ENCODE measurements at regions not wholly inside any gene's neighbourhood (a gene's known extent, or its start where the extent isn't known, plus 50 kb on each side); places are given as distances from the start of the nearest gene placed in this dataset.
"Not testable (repeated sequence)": the region's sequence is repeated elsewhere in the genome, so short reads cannot be mapped to it uniquely, and the experiment has no call there.

DNA sequence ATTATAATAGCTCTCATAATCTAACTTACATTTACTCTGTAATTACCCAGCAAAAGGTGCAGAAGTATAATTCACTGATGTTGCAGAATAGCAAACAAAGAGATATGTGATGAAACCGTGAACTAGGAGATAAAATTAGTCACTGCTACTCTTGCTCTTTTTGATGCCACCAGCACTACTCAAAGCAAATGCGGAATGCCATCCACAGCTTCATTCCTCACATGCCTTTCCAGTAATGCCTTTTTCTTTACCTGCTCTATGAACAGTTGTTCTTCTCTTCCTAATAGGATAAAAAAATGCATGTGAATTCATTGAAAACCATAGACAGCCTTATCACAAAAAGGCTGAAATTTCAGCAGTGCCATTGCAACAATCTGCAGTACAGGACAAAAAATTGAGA is 1129.5 kb downstream of the DIAPH3 start:
- no peak for DNase-seq

DNA sequence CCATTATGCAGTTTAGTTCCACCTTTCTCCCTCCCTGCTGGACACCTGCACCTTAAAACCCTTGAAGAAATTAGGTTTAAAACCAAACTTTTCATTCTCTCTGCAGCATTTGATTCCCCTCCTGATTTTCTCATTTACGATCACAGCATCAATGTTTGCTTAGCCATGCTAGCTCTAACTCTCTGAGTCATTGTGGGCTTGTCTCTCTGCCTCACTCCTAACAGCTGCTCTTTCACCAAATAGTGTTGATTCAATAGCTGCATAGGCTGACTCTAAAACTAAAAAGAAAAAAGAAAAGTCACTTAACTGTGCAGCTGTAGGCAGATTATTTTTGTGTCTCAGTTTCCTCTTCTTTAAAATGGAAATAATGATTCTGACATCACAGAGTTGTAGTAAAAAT is 1124.9 kb downstream of the DIAPH3 start:
- DNase-seq = no peak

DNA sequence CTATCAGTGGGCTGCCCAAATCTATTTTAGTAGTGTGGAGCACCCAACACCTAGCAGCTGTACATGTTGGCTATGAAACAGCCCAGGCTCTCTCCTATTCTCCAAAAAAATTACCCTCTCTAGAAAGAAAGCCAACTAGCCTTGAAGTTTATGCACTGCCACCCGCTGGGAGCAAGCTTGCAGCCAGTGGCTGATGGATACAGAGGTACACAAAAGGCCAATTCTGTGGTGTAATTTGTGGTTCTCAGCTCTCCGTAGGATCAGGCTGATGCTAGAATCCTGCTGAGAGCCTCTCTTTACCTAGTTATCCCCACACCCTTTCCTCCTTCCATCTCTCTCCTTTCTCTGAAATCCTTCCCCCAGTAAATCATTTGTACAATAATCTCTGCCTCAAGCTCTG is 1120.7 kb downstream of the DIAPH3 start:
- DNase-seq = no peak

DNA sequence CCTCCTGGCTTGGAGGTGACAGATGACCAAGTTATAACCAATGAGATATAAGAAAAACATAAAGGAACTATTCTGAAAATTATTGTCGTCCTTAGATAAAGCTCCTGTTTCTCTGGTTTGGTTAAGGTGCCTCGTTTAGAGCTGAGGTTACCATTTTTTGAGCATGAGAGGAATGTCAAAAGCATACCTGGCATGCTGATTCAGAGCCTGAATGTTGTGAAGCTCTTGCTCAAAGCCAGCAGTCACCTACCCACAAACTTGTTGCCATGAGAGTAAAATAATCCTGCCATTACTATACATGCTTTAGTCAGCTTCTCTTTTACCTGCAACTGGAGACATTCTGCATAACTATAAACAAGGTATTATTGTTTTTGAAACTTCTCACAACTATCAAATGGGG is 1116.2 kb downstream of the DIAPH3 start:
- DNase-seq = no peak

DNA sequence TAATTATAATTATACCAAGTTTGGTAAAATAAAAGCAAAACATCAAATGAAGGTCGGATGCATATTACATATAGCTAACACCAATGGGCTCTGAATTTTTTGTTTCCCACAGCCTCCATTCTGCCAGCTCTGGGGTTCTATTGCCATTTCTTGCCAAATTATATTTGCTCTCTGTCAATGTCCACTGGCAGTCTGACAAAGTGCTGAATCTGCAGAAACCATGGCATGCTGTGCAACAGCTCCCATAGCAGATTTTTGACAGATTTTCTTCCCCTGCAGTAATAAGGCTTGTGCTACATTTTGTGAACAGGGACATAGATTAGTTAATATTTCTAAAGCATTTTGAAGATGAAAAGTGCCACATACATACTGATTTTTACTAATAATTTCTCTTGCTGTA is 1102.1 kb downstream of the DIAPH3 start:
- DNase-seq = no peak

DNA sequence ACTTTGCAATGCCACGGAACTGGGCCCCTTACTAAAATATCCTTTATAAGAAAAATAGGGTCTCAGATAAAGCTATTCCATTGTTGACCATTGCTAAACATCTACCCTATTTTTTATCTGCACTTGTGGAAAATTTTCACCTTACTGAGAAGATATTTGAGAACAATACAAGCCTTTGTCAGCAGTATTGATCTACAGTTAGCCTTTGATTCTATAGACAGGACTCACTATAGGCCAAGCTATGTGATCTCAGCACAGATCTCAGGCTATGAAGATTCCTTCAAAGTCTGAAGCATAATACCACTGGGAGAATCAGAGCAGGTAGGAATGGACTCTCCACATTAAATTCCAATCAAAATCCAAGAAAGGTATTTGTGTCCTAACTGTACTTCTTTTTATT is 1099.7 kb downstream of the DIAPH3 start:
- no peak for DNase-seq

DNA sequence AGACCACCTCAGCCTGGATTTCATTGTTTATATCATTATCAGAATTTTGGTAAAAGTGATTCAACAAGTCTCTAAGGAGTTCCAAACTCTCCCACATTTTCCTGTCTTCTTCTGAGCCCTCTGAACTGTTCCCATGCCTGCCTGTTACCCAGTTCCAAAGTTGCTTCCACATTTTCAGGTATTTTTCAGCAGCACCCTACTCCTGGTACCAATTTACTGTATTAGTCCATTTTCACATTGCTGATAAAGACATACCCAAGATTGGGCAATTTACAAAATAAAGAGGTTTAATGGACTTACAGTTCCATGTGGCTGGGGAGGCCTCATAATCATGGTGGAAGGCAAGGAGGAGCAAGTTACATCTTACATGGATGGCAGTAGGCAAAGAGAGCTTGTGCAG is 1087.3 kb downstream of the DIAPH3 start:
- not testable (repeated sequence) for DNase-seq

DNA sequence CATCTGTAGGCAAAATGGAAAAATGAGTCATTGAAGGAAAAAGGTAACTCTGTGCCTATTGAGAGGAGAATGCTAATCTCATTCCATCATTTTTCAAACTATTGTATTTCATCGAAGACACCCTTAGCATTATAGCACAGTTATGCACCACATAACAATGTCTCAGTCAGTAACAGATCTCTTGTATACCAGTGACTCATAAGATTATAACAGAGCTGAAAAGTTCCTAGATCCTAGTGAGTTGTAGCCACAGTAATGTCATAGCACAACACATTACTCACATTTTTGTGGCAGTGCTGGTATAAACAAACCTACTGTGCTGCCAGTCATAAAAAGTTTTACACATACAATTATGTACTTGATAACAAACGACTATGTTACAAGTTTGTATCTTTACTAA is 1077.6 kb downstream of the DIAPH3 start:
- no peak for DNase-seq

DNA sequence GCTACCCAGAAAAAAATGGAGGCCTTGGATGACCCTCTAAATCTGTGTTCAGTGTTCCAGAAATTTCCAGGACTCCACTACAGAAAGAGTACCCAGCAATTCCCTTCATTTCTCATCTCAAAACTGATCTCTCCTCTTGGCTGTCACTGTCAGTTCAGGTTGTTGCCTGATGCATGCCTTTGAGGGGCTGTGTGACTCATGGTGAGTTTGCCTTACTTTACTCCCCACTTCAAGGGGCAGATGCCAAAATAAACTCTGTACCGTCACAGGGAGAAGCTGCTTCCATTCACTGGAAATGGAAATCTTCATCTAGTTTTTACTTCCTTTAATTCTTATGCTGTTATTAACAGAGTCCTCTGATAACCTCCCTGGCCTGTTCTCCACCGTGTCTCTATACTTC is 1075.0 kb downstream of the DIAPH3 start:
- DNase-seq = no peak

DNA sequence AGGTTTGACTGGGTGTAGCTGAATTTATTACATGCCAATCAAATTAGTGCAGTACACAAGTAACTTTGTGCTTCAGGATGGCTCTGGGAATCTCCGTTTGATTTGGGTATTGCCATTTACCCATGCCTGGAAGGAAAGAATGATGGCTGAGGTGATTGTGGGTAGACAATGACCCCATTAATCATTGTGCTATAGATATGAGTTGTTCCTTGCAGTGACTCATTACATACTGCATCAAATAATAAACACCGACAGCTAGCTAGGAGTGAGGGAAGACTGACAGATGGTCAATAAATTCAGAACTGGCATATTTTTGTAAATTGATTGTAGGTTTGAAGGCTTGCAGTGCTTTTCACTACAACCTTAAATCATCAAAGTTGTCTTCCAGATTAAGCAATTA is 1069.5 kb downstream of the DIAPH3 start:
- no peak for DNase-seq

DNA sequence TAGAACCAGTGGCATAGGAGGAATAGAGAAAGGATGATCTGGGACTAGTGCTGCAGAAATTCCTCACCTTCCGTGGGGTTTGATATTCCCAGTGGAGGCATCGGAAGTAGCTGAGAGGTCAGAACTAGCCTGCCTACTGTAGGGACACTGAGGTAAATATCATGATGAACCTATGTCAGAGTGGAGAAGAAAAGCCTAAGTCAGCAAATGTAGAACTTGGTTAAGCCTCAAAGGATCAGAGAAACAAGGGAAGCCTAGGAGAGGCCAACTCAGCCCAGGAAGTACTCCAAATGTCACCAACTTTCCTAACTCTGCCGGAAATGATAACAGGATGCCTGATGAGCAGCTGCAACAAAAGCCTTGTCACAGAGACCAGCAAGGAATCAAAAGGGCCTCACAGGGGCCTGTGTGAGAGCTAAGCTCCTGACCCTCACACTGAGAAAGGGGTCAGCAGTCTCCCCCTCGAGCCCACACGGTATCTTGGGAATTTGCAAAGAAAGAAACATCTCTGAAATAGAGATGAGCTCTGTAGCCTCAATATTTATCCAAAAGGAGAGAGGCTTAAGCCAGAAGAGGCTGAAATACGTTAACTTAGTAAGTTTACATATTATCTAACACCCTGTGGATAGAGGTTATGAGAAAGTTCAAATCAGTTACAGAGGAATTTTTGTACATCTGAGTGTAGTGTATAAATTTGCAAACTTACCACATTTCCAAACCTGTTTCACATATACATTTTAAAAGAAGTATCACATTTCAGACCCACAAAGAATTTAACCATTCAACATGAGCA is 1064.3 kb downstream of the DIAPH3 start:
- no peak for DNase-seq

DNA sequence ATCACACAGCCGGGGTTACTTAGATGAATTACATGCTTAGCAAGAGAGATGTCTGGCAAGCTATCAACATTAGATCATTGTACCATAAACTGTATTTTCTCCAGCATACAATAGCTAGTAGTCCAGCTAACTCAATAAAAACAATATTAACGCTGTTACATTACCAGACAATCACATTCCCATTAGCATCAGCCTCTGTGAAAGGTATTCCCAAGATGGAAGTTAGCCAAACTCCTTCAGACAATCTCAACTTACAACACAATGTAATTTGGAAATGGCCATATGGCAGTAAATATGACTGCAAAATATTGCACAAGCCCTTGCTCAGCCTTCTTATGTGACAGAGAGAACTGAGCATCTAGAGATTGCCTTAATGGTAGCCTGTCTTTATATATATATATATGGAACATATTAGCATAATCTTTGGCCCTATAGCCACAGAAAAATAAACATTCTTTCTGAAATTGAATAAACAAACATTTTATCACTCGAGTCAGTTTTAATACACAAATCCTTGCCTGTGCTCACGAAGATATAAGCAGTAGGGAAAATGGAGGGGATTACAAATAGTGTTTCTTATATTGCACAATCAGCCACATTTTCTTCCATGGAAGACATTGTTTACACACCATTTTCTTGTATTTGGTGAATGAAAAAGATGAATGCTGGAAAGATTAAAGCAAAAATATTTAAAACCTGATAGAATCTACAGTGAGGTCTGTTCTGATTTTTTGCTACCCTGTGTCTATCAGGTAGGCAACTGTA is 1060.5 kb downstream of the DIAPH3 start:
- DNase-seq = no peak

DNA sequence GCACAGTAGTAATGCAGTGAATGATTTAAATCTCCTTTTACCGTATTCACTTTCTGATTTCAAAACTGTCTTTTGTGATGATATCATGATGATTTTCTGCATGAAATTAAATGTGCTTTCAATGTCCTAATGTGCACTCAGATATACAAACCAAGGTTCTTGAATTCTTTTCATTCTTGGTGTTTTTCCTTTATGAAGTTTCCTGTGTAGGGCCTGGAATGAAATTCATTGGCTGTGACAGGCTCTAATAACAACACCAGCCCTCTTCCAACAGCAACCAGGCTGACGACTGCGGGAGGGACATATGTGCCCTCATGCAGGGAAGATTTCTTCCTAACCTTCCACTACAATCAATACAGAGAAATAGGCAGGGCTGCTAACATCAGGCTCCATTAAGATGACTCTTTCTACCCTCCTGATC is 1052.0 kb downstream of the DIAPH3 start:
- no peak for DNase-seq

DNA sequence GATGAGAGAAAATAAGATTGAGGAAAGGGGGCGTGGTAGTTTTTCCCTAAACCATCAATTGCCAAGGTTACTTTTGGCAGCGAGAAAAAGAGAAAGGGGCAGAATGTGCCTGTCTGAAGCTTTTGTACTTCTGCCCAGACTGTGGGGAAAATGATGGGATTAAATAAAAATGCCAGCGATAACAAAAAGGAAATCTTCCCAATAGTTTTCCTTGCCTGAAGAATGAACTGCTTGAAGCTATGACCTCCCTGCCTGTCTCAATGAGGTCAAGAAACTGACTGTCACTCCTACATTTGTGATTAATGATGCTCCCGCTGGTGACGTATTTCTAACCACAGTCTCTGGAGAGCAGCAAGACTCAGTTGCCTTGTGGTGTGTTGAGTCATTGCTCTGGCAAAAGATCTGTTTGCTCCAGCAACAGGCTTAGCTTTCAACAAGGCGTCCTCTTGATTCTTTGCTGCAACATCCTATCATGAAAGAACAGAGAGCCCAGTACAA is 1051.5 kb downstream of the DIAPH3 start:
- no peak for DNase-seq

DNA sequence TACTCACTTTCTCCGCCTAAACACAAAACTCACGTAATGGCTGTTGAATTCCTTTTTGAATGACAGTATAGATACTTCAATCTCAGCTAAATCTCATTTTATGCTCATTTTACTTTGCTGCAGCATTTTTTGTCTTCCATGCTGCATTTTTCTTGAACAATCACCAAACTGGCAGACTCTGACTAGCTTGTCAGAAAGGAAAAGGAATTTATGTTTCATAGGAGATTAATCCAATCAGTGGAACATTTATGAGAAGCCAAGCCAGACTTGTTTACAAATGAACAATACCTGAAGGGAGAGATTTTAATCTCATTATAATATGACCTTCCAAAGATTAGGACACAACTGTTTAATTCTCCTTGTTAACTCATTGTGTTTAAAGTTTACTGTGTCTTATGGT is 1044.3 kb downstream of the DIAPH3 start:
- no peak for DNase-seq

DNA sequence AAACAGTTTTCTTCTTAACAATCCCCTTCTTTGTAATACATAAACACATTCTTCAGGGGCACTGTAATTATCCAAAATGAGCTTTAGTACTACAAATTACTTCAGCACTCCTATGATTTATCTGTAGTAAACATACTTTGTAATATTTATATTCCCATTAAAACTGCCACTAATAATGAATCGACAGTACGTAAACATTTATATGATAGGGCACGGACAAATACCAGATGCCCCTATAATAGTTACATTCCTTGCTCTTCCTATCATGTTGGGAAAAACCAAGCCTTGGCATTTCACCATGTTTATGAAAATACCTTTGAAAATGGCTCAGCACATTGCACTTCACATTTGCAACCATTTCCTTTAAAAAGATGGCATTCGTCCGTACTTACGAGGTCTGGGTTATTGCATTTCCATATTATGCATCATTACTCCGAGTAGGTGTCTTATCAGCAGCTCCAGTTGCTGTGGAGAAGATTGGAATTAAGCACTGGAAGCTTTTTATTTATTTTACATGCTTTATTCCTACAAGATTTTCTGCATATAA is 1043.4 kb downstream of the DIAPH3 start:
- no peak for DNase-seq

DNA sequence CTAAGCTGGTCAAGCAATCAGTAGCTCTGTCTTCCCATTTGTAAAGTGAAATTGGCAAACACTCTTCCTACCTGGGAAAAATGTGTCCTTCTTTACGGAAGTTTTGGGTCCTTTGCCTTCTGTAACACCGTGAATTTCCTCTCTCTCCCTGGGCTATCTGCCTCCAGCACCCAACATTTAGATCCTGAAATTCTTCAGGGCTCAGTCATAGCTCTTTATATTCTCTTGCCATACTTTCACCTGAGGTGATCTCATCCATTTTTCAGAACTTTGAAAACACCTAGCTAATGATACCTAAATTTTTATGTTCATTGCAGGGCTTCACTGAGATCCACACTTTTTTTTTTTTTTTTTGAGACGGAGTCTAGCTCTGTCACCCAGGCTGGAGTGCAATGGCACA is 1042.2 kb downstream of the DIAPH3 start:
- no peak for DNase-seq

DNA sequence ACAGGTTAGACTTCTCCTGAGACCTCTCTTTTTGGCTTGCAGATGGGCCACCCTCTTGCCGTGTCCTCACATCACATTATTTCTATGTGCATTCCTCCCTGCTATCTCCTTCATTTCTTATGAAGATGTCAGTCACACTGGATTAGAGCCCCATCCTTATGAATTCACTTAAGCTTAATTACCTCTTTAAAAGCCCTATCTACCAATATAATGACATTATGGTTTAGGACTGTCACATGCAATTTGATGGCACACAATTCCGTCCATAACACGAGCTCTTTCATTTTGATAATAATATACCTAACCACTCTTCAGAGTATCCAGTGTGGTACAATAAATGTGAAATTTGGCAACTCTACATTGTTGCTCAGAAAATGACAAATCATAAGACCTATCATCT is 1037.3 kb downstream of the DIAPH3 start:
- no peak for DNase-seq

DNA sequence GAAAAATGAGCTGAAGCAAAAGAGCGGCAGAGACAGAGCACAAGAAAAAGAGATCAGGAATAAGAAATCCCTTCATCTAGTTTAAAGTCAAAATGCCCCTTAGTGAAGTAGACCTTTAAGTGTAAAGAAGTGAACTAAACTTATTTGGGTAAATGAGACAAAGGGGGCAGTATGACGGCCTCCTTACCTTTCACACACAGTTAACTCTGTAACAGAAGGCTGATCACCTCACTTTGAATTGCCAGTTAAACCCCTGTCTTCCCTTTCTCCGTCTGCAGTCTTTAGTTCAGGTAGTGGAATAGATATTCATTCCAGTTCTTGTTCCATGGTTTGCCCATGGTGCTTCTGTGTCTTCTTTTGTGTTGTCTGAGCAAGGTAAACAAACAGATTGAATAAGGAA is 1029.8 kb downstream of the DIAPH3 start:
- no peak for DNase-seq

DNA sequence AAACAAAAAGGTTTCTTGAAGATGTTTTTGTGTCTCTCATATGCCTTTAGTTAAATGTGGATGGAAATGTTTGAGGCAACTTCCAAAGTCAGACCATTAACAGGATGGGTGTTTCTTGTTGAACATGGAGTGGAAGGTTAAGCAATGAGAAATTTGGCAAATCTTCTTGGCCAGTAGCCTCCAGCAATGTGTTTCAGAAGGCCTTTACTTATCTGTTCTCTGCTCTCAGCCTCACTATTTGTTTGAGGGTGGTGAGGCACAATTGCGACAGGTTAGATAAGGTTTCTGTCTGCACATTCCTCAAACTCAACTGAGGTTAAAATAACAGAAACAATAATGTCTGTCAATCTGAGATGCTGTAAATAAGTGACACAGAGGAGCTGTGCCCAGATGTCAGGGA is 1019.0 kb downstream of the DIAPH3 start:
- no peak for DNase-seq

DNA sequence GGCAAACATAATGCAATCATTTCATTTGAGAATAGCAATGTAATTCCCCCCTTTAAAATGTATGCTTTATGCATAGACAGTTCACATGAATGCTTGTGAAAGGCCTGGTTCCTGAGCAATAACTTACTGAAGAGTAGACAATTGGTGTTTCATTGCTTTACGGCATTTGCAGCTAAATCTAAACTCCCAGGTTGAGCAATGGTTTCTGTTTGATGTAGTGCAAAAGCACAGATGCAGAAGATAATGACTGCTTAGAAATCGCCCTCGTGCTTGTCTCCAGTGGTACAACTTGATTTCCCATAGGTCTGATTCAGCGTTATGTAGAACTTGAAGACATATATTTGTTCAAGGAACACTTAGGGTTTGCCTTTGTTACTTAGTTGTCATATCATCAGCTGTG is 1018.3 kb downstream of the DIAPH3 start:
- no peak for DNase-seq

DNA sequence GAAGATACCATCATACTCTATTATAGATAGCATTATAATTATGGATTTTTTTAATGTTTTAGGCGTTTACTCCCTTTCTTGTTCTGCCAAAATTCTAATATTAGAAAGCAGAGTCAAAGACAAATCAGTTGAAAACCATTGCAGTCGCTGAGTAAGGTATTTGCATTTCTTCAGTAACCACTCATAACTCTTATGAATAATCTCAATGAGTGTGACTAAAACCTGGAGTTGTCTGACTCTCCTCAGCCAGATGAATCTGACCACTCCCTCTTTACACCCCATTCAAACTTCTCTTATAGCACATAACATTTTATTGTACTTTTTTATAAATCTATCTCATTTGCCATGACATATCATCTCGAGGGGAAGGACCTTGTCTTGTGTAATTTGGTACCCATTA is 1006.5 kb downstream of the DIAPH3 start:
- DNase-seq = no peak

DNA sequence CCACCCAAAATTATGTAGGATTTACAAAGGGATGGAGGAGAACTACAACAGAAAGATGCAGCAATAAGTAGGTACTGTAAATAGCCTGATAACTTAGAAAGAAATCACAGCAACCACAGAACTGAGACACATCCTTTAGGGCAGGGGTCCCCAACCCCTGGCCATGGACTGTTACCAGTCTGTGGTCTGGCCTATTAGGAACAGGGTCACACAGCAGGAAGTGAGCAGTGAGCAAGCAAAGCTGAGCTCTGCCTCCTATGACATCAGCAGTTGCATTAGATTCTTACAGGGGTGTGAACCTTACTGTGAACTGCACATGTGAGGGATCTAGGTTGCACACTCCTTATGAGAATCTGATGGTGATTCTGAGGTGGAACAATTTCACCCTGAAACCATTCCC is 997.6 kb downstream of the DIAPH3 start:
- no peak for DNase-seq

DNA sequence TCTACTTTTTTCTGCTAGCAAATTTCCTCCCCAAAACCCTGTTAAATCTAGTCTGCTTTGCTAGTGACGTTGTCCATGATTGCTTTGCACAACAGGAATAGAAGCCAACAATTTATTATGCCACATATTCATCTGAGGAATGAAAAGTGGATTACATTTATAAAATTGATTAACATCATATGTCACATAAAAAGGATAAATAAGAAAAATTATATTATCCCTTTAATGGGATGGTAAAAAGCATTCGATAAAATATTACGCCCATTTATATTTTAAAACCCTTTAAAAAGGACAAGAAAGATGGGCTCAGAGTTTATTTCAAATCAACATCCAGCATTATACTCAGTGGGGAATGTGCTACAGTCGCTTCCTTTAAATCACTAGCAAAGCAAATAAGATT is 991.7 kb downstream of the DIAPH3 start:
- DNase-seq = no peak

Data from stimulated activated CD4-positive, alpha-beta T cell treated with anti-CD3 and anti-CD28 coated beads, Interleukin-15, amount 100 ng/mL, for 24 hours (primary cell).